HCT116 (cell line): ENCODE measurements at regions not wholly inside any gene's neighbourhood (a gene's known extent, or its start where the extent isn't known, plus 50 kb on each side); places are given as distances from the start of the nearest gene placed in this dataset.

ENCODE experiments used
- ATAC-seq: fragments of 200-7000 bp; cut with Tn5 transposase; 2 replicates; pipeline ENCODE4 v1.9.1; 2020; ENCODE audit warnings: mild to moderate bottlenecking, moderate library complexity
- BruUV-seq: library from RNA; stranded (reverse); fragments of 400-500 nt; replicated peaks from 2 replicates; lab custom pipeline; 2021; lab: Mats Ljungman, UMichigan
- CTCF ChIA-PET: fragments of 300-600 bp; sonication (Branson Sonifier 250); formaldehyde crosslinking; loops from one replicate; lab custom pipeline; 2021; ENCODE audit warnings: antibody characterized with exemption; lab: Charles Lee
- POLR2A ChIA-PET: fragments of 300-600, 350-600 bp; sonication (Branson Sonifier 250); formaldehyde crosslinking; loops from one replicate; lab custom pipeline; 2021; ENCODE audit warnings: antibody characterized with exemption; lab: Charles Lee
- RAD21 ChIA-PET, 2 experiments: fragments of 300-600 bp; sonication (Branson Sonifier 250); formaldehyde crosslinking; loops; one replicate each; lab custom pipeline; 2023; ENCODE audit warnings: low total read pairs in 2 of 2; ENCODE audit not compliant: uncharacterized antibody in 2 of 2, unreplicated experiment in 2 of 2, low non-redundant PET in 1 of 2; lab: Charles Lee
- DNase-seq: peaks from one replicate; pipeline ENCODE4 v3.0.0-alpha.2; 2010; ENCODE audit warnings: low read depth, low spot score
- H2AFZ ChIP-seq: fragments of 200-600 bp; shearing (Covaris generic), sonication (generic); 2 replicates; pipeline ENCODE4 v1.6.1; 2017; ENCODE audit warnings: low read depth, mixed run types, mixed read lengths, antibody characterized with exemption, low read length; ENCODE audit not compliant: poor library complexity, severe bottlenecking
- H3K27ac ChIP-seq: 2 replicates; pipeline ENCODE4 v1.5.1; 2012; ENCODE audit warnings: low read depth, low read length
- H3K27me3 ChIP-seq: fragments of 200-600 bp; sonication (generic); 2 replicates; pipeline ENCODE4 v1.6.1; 2016; ENCODE audit warnings: mixed run types, low read length, mixed read lengths; ENCODE audit not compliant: insufficient read depth
- H3K36me3 ChIP-seq, 2 experiments: fragments of 200-500 bp in 1 of 2; fragments of 200-600 bp in 1 of 2; sonication (Bioruptor generic) in 1 of 2; sonication (generic) in 1 of 2; 2 replicates each; pipeline versions ENCODE4 v1.5.1 to v1.6.1; 2014 to 2016; ENCODE audit warnings: low read length in 2 of 2, inconsistent platforms in 1 of 2, mixed read lengths in 1 of 2, mixed run types in 1 of 2; ENCODE audit not compliant: insufficient read depth in 2 of 2, control insufficient read depth in 1 of 2
- H3K4me1 ChIP-seq, 2 experiments: fragments of 200-600 bp in 1 of 2; sonication (generic) in 1 of 2; 2 replicates each; pipeline versions ENCODE4 v1.5.1 to v1.6.1; 2012 to 2017; ENCODE audit warnings: low read length in 2 of 2, inconsistent platforms in 1 of 2, mild to moderate bottlenecking in 1 of 2, mixed read lengths in 1 of 2, mixed run types in 1 of 2, moderate library complexity in 1 of 2; ENCODE audit not compliant: insufficient read depth in 2 of 2, control insufficient read depth in 1 of 2
- H3K4me2 ChIP-seq: fragments of 200-600 bp; sonication (generic); 2 replicates; pipeline ENCODE4 v1.6.1; 2017; ENCODE audit warnings: mixed run types, low read length, mixed read lengths
- H3K4me3 ChIP-seq, 2 experiments: fragments of 200-600 bp in 1 of 2; sonication (generic) in 1 of 2; replicated peaks in 1 of 2; 2 replicates each; pipeline ENCODE4 v1.5.1; 2011 to 2016; ENCODE audit warnings: low read length in 2 of 2, control low read depth in 1 of 2, low read depth in 1 of 2, mild to moderate bottlenecking in 1 of 2, mixed read lengths in 1 of 2, mixed run types in 1 of 2
- H3K79me2 ChIP-seq: fragments of 200-600 bp; sonication (generic); 2 replicates; pipeline ENCODE4 v1.6.1; 2017; ENCODE audit warnings: mild to moderate bottlenecking, mixed run types, low read length, moderate library complexity, mixed read lengths; ENCODE audit not compliant: insufficient read depth
- H3K9ac ChIP-seq: fragments of 200-600 bp; sonication (generic); 2 replicates; pipeline ENCODE4 v1.6.1; 2016; ENCODE audit warnings: low read length, mixed read lengths
- H3K9me2 ChIP-seq: fragments of 200-600 bp; sonication (generic), shearing (Covaris generic); 2 replicates; pipeline ENCODE4 v1.6.1; 2017; ENCODE audit warnings: mixed run types, mild to moderate bottlenecking, moderate library complexity; ENCODE audit not compliant: insufficient read depth
- H3K9me3 ChIP-seq, 2 experiments: fragments of 200-500 bp in 1 of 2; fragments of 200-600 bp in 1 of 2; sonication (Bioruptor generic) in 1 of 2; sonication (generic) in 1 of 2; 2 replicates each; pipeline ENCODE4 v1.6.1; 2014 to 2017; ENCODE audit warnings: low read length in 2 of 2, mixed read lengths in 2 of 2, inconsistent platforms in 1 of 2, low read depth in 1 of 2, mild to moderate bottlenecking in 1 of 2, mixed run types in 1 of 2, moderate library complexity in 1 of 2; ENCODE audit not compliant: control insufficient read depth in 1 of 2, insufficient read depth in 1 of 2
- H4K20me1 ChIP-seq: fragments of 200-600 bp; sonication (generic), shearing (Covaris generic); 2 replicates; pipeline ENCODE4 v1.6.1; 2017; ENCODE audit warnings: mixed run types, mild to moderate bottlenecking, moderate library complexity; ENCODE audit not compliant: insufficient read depth
- EGR1 ChIP-seq: IDR thresholded peaks from 2 replicates; pipeline ENCODE4 v1.6.1; 2012; ENCODE audit warnings: low read depth
- POLR2A ChIP-seq: IDR thresholded peaks from 2 replicates; pipeline ENCODE4 v1.7.0; 2011; ENCODE audit warnings: borderline replicate concordance; ENCODE audit not compliant: insufficient read depth, insufficient read length; ENCODE audit errors: extremely low read depth
- RAD21 ChIP-seq: IDR thresholded peaks from 2 replicates; pipeline ENCODE4 v1.6.1; 2012; ENCODE audit warnings: low read depth, mild to moderate bottlenecking
- SRF ChIP-seq: IDR thresholded peaks from 2 replicates; pipeline ENCODE4 v1.6.1; 2012; ENCODE audit warnings: low read depth
- TCF7L2 ChIP-seq: IDR thresholded peaks from 2 replicates; pipeline ENCODE4 v1.7.0; 2011; ENCODE audit warnings: borderline replicate concordance, inconsistent platforms; ENCODE audit not compliant: insufficient read depth, insufficient read length; ENCODE audit errors: extremely low read depth
- intact Hi-C: fragments of 100-400 bp; cut with micrococcal nuclease; formaldehyde crosslinking; loops from 2 replicates; pipeline ENCODE4 v1.10.0; 2022
- TF ChIP-seq, protein P1 (sequence below): IDR thresholded peaks from 2 replicates; pipeline ENCODE4 v1.6.1; 2012; ENCODE audit warnings: low read depth
- TF ChIP-seq, protein P2 (sequence below): IDR thresholded peaks from 2 replicates; pipeline ENCODE4 v1.6.1; 2012

DNA sequence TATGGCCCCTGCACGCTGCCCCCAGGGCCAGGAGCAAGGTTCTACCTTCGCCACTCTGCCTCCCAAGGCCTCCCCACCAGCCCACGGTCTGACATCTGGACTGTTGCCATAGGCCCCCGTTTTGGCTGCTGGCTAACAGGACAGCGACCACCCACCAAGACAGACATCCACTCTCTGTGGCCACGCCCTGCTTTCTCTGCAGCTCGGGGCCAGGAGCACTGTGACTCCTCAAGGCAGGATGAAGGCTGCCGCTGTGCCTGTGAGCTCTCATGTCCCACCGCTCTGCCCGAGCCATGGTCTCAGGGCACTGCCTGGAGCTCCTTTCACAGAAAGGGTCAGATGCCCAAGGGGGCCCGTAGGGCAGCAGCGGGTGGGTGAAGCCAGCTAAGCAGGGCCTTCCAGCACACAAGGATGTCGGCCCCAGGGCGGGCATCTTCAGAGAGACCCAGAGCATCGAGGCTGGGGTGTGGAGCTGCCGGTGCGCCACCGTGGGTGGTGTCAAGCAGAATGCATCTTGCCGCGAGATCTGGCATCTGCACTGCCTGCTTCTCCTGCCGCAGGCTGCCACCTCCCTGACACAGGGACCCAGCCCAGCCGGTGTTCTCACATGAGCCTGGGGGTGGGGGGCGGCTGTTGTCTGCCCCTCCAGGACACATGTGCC, 92.2 kb upstream of the ADAMTS2 start:
- Histone ChIP-seq H3K9me2 (no peaks in the 10 kb centered on the region), H3K9ac (no peak overlapping the region), H3K27ac (no peak overlapping the region), H2AFZ (no peak overlapping the region), H3K27me3 (no peaks in the 10 kb centered on the region), H4K20me1 (no peaks in the 10 kb centered on the region), H3K4me2 (no peak overlapping the region), H3K9me3 (no peaks in the 10 kb centered on the region), H3K4me3 (no peak overlapping the region), H3K79me2 (no peaks in the 10 kb centered on the region), H3K4me1 (no peaks in the 10 kb centered on the region), H3K36me3 (no peaks in the 10 kb centered on the region)
- ATAC-seq (no peak), DNase-seq (no peak)
- POLR2A ChIA-PET, result no interaction called here
- BruUV-seq, result no TSS peak
- TF ChIP-seq POLR2A (no peak), RAD21 (no peak), EGR1 (no peak), SRF (no peak), TCF7L2 (no peak)
- TF ChIP-seq, protein P1, sequence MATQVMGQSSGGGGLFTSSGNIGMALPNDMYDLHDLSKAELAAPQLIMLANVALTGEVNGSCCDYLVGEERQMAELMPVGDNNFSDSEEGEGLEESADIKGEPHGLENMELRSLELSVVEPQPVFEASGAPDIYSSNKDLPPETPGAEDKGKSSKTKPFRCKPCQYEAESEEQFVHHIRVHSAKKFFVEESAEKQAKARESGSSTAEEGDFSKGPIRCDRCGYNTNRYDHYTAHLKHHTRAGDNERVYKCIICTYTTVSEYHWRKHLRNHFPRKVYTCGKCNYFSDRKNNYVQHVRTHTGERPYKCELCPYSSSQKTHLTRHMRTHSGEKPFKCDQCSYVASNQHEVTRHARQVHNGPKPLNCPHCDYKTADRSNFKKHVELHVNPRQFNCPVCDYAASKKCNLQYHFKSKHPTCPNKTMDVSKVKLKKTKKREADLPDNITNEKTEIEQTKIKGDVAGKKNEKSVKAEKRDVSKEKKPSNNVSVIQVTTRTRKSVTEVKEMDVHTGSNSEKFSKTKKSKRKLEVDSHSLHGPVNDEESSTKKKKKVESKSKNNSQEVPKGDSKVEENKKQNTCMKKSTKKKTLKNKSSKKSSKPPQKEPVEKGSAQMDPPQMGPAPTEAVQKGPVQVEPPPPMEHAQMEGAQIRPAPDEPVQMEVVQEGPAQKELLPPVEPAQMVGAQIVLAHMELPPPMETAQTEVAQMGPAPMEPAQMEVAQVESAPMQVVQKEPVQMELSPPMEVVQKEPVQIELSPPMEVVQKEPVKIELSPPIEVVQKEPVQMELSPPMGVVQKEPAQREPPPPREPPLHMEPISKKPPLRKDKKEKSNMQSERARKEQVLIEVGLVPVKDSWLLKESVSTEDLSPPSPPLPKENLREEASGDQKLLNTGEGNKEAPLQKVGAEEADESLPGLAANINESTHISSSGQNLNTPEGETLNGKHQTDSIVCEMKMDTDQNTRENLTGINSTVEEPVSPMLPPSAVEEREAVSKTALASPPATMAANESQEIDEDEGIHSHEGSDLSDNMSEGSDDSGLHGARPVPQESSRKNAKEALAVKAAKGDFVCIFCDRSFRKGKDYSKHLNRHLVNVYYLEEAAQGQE, result no peak
- TF ChIP-seq, protein P2, sequence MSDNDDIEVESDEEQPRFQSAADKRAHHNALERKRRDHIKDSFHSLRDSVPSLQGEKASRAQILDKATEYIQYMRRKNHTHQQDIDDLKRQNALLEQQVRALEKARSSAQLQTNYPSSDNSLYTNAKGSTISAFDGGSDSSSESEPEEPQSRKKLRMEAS, result no peak
- intact Hi-C loops, result no loop called here
- RAD21 ChIA-PET, result no interaction called here
- CTCF ChIA-PET, result no interaction called here
